ENCODE measurements at regions not wholly inside any gene's neighbourhood (a gene's known extent, or its start where the extent isn't known, plus 50 kb on each side); places are given as distances from the start of the nearest gene placed in this dataset.

DNA sequence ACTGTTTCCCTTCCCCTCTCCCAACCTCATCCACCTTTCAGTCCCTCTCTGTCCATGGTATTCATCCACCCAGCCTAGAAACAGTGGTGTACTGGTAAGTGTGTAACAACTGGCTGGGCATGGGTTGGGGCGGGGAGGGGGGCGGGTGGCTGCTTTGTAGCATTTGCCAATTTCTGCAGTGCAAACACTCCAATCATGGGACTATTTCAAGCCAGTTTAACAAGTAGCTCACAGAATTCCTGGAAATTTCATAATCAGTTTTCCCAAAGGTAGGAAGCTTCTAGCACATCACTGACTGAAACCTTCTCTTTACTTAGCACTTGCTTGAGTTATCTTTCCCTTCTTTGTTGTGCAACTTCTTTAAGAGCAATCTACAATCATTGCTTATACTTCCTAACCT lies 100.8 kb upstream of the WASF3 start:
- no peak for DNase-seq

DNA sequence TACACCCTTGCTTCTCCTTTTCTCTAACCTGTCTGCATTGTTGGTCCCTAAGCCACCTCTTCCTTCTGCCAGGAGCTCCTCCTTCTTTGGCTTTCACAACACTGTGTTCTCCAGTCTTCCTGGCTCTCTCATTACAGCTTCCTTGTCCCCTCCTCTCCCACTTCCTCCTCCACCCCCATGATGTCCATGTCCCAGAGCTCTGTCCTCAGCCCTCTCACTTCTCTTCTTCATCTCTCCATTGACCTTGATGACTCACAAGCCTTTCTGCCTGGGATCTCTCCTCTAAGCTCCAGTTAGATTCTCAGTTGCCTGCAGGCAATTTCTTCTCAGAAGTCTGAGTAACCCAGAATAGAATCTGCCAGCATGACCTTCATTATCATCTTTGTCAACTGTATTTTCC lies 100.3 kb upstream of the WASF3 start:
- no peak for DNase-seq

DNA sequence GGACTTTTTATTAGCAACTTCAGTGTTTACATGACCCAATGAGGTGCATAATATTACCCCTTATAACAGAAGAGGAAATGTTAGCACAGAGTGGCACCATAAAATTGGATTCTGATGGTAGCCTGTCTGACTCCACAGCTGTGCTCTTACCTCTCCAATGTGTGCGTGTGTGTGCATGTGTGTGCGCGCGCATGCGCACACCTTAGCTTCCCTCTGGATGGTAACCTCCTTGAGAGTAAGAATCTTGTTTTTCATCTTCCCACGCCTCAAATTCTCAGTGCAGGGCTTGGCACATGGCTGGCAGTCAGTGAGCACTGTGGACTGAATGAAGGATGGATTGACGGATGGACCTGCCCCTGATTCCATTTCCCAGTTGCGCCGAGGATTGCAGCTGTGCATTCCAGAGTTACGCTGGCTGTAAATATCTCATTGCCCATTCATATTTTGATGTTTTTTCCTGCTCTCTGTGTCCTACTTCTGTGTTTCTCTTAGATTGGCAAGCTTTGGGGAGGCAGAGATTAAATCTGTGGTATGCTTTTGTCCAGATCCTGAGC lies 99.2 kb upstream of the WASF3 start:
- DNase-seq: no peak

DNA sequence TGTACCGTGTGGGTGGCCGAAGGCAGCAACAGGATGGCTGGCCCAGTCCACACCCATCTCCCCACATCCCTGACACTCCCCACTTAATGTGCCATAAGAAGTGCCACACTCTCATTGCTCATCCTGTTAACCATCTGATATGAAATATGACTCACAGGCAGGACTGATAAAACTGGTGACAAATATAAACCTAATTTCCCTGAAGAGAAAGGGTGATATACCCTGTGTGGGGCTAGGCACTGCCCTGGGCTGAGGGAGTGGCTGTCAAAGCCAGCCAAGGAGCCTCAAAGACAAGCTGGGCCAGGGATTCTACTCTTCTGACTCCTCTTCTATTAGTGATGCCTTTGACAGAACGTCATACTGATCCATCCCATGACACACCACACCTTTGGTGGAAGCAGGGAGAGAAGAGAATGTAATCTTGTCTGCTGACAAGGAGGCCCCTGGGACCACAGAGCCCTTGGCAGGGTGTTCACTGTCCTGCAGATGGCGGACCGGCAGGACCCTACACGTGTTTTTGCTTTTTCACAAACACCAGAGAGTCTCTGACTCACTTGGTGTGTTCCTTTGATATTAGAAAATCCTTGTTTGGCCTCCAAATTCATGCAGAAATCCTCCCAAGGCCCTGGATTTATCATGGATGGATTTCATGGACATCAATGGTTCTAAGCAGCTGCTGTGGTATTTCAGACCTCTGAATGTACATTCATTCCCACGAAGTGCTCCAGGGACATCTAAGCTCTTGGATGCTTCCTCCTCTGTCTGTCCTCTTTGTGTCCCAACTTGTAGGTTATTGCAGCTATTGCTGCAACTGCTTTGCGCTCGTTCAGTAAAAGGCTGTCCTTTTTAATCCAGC lies 98.0 kb upstream of the WASF3 start:
- DNase-seq: no peak

DNA sequence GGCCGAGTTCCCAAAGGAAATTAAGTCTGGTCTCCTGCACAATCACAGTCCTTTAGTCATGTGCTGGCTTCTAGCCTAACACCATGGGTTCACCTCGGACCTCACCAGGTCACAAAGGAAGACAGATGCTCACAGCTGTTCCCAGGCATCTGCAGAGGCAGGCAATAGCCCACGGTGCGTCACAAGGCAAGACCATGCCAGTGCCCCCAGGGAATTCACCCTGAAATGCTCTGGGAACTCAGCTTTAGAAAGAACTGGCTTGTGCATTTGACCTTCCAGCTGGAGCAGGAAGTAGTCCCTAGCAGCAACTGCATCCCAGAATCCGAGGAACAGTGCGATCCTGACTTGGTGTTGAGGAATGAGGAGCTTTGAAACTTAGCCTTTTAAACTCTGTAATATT lies 96.8 kb upstream of the WASF3 start:
- DNase-seq: no peak

DNA sequence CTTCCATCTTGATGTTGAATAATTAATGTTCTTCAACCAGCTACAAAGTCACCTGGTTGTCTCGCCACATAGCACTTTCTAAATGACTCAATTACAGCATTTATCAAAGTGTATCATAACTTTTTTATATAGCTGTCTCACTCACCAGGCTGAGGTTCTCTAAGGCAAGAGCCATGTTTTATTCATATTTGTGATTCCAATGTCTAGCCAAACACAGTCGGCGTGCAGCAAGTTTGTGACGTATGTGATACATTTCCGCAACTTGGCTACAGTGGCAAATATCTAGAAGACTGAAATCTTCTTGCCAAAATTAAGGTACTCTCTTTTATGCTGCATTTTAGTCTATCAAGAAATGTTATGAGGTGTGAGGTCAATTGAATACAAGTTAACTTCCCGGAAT lies 94.2 kb upstream of the WASF3 start:
- no peak for DNase-seq

DNA sequence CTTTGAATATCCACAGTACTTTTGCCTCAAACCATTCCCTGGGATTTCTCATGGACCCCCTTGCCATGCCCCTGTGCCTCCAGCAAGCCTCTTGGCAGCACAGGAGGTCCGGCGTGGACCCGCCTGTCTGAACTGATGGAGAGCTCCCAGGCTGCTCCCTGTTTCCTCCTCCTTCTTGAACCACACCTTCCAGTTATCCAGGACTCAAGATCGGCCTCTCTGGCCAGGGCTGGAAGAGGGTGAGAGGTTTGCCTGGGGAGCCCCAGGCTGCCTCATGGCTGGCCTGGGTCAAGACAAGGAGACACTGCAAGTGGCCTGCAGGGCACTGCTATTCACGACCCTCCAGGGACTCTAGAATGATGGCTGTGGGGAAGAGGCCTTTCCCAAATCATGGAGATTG lies 93.6 kb upstream of the WASF3 start:
- no peak for DNase-seq

DNA sequence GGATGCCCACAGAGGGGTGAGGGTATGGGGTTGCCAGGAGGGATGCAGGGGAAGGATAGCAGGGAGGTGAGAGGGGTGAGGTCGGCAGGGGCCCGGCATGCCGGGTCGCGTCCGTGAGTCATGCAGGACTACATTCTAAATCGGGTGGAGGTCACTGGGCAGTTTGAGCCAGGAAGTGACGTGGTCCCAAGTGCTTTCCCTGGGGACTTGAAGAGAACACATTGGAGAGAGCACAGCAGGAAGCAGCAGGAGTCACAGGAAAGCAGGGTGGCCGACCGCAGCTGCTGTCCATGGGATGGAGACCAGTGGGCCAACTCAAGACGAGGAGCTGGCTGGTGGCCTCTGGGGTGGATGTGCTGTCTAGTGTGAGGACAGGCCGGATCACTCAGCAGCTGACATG lies 92.0 kb upstream of the WASF3 start:
- DNase-seq: no peak

DNA sequence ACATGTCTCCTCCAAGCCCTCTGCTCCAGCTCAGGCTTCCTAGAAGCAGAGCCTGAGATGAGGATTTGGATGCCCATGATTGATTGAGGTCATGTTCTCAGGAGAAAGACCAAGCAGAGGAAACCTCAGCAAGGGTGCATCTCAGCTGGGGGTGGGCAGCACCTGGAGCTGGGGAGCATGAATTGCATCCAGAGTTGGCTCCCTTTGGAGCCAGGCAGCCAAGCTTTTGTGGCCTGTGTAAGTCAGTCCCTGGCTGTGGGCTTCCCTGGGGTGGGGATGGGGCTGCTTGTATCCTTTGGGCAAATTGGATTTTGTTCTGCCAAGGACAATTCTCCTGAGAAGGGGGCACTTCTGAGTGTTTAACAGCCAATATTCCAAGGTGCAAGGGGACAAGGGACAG lies 91.5 kb upstream of the WASF3 start:
- no peak for DNase-seq

DNA sequence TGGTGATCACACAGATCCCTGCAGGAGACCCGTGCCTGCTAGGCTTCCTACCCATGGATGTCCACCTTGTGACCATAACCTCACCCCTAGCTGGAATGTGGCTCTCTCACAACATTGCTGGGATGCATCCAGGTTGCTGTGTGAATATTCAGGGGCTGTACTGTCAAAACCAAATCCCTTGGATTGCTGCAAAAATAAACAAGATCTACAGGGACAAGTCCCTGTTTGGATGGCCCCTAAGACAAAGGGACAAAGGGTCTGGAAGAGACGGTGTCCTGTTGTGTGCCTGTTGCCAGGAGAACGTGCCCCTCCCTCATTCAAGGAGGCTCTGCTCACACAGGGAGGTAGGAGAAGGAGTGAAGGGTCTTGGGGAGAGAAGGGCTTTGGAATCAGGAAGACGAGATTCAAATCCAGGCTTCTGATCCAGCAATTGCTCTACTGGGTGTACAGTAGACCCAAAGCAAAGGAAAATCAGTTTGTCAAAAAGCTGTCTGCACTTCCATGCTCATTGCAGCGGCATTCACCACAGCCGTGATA lies 89.2 kb upstream of the WASF3 start:
- no peak for DNase-seq

DNA sequence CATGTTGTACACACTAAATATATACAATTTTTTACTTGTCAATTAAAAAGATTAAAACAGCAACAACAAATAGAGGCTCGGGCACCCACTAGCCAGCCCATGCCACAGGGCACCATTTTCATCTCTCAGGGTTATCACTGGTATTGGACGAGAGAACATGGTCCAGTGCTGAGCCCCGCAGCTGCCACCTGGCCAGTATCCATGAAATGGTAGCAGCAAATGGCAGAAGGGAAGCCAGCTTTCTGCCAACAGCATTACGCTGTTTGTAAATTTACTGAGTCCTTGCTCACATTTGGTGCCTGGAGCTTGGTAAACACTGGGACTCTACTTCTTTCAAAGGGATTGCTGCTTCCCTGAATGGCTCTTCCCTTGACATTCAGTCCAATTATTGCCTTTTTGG lies 87.9 kb upstream of the WASF3 start:
- DNase-seq: no peak

DNA sequence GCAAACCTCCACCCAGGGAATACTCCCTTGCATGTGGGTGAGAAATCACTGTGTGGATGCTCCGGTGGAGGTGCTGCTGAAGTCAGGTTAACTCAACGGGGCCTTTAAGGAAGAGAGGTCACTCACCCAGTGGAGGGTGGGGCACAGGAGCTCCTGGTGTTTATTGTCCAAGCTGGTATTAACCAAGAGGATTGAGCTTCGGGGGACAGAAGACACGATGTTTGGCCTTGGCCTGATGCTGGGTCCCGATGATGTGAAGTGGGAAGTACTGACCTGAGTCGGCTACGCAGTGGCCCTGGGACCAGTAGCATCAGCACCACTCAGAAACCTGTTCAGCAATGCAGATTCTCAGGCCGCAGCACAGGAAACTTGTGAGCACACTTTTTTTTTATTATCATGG lies 85.7 kb upstream of the WASF3 start:
- no peak for DNase-seq

DNA sequence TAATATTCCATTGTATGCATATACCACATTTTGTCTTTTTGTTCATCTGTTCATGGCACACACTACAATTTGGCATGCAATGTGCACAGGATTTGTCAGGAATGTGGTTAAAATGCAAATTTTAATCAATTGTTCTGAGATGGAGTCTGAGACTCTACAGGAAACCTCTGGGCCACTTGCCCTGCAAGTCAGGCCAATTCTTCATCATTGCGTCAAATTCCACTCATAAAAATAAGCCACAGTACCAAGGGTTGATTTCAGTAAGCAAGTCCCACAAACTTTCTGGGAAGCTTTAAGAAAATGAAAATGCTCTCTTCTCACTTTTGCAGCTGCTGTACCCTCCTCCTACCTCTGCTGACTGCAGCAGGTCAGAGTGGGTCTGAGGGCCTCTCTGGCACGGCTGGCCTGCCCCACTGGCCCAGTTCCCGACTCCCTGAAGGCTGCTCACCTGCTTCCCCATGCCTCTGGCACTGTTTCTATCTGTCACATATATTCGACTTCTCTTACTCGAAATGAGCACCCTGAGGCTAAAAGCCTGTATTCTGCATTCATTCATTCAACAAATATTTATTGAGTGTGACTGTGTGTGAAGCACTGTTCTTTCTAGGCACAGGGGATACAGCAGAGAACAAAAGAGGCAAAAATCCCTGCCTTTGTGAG lies 83.8 kb upstream of the WASF3 start:
- DNase-seq: no peak

DNA sequence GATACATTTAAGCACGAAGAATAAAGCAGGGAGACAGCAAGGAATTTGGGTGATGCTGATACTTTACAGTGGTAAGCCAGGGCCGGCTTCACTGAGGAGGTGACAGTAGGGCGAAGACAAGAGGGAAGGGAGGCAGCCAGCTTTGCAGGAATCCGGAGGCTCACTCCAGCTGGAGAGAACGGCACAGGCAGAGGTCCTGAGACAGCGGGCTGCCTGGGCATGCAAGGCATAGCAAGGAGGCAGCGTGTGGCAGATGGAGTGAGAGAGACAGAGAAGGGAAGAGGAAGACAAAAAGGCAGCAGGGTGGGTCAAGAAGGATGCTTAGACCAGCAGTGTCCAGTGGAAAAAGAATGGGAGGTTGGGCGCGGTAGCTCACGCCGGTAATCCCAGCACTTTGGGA lies 83.2 kb upstream of the WASF3 start:
- DNase-seq: no peak

DNA sequence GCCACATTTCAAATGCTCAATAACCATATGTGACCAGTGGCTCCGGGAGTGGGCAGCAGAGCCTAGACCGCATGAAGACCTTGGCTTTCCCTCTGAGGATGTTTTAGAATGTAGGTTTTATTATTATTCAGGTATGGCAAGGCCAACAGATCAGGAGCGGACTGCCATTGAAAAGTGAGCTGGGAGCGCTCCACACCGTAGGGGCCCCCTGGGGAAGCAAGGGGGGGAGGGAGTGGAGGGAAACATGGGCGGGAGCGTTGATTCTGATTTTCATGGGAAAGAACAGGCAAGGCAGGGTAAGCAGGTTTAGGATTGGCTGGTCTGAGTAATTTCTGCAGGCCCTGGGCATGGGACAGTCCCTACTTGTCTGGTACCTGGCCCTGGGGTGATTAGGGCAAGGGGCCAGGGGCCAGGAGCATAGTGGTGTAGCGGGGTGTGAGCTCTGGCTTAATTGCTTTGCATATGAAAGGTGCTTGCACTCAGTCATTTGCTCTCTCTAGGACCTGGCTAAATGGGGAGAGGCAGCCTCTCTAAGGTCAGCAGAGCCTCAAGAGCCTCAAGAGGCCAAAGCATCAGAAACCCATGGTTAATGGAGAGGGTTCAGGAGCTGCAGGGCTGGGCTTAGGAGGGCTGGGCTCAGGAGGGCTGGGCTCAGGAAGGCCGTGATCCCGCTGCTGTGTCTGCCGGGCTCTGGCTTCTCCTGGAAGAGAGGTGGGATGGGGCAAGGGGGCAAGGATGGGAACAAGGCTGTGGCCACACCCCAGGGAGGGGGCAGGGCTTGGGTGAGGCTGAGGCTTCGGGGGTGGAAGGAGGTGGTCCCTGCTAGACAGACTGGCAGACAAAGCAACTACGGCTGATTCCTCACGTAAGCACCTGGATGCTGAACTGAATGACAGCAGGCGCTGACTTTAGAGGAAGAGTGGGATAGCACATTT lies 82.0 kb upstream of the WASF3 start:
- no peak for DNase-seq

DNA sequence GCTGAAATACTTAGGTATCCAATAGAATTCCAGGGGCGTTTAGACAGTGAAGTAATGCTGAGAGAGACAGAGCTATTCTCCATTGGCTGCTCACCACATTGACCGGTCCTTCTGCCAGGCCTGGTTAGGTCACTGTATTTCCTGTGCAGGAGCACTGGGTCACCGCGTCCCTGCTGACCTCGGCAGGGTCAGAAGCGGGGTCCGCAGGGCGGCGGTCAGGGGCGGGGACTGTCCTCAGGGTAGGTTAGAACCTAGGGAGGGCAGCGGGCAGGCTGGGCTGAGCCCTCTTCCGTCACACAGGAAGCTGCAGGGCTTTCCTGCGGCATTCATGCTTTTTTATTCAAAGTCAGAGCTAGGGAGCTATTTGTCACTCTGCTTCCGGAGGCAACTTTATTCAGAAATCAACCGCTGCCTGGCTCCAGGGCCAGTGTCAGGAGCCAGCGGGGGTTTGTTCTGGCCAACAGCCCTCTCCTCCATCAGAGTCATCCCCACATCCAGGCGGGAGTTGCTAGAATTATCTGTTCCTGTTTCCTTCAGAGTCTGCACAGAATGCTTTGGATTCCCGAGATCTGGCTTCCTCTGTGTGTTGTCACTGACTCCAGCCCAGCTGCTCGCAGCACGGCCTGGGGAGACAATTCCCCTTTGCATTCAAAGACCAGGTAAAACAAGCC lies 81.2 kb upstream of the WASF3 start:
- DNase-seq: no peak

DNA sequence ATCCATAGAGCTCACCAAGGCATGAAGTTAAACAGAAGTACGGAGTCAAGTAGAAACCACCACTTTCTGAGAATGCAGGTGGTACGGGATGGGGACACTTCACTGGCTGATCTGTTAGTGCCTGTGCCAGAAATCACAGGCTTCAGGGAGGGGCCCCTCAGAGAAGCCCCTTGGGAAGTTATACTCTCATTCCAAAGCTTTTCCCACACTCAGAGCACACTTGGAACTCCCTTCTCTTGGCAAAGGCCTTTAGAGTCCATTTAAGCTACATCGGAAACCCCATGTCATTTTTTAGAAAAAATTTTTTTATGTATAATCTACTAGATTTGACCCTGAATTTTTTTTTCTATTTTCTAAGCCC lies 80.7 kb upstream of the WASF3 start:
- DNase-seq: no peak

DNA sequence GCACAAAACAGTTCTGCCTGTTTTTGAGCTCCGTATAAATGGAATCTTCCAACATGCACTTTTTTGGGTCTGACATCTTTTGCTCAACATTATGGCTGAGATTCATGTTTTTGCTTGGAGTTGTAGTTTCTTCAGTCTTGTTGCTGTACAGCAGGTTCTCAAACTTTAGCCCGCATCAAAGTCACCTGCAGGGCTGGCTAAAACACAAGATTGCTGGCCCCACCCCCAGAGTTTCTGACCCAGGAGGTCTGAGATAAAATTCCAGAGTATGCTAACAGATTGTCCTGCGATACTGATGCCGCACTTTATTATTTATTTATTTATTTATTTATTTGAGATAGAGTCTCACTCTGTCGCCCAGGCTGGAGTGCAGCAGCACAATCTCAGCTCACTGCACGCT lies 79.8 kb upstream of the WASF3 start:
- no peak for DNase-seq

DNA sequence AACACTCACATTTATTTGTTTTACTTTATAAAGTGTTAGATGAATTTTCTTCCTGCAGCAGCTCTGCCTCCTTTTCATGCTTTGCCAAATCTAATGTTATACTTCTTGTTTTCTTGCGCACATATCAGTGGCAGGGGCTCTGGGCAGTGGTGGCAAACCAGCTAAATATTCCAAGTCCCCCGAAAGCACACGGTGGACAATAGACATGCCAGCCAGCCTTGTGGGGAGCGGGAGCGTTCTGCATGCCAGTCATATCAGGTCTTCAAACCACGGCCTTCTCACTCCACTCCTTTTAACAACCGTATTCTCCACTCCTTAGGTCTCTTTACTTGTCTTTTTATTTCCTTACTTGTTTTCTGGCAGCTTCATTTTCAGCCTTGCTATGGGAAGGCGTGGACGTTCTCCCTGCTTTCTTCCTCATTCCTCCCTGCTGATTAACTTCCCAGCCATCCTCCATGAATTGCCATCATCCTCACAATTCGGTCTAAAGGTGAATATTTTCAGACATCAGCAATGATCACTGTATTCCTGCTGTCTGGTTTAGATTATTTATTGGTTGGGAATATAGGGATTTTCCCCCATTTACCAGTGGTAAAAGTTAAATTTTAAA lies 77.1 kb upstream of the WASF3 start:
- no peak for DNase-seq

DNA sequence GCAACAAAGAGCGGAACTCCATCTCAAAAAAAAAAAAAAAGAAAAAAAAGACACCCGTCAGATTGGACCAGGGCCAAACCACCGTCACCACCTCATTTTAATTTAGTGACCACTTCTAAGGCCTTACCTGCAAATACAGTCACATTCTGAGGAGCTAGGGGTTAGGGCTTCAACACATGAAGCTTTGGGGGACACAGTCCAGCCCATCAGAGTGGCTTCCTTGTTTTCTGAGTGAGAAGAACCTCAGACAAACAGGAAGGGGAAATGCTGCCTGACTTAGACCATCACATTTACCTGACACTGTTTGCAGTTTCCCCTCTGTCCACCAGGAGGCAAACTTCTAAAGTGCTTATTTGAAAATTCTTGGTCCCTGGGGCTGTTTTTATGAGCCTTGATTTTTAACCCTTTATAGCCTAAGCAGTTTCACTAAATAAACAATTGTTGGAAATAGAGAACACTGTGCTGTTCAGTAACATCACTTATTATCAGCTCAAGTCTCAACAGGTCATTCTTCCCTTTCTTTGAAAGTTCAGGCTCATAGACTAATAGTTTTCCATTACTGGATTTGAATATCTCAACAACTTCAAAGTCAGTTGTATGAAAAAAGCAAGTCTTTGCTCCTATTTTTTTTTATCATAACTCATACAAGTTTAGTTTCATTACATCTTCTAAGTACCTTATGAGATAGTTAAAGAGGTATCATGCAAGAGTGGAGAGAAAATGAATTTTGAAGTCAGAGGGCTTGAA lies 74.9 kb upstream of the WASF3 start:
- peak; percentile 77 for DNase-seq

DNA sequence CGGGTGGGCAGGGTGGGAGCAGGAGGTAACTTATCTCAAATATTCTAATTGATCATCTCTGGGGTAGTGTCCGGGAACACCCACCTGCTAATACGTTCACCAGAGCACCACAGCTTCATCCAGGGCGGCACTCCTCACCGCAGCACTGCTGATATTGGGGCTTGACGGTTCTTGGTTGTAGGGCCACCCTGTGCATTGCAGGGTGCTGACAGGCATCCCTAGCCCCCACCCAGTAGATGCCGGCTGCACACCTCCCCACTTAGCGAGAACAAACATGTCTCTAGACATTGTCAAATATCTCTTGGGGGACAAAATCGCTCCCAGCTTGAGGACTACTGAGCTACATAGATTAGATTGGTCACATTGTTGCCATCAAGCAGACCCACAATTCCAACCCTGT lies 73.9 kb upstream of the WASF3 start:
- DNase-seq: no peak
